ENCODE measurements at regions not wholly inside any gene's neighbourhood (a gene's known extent, or its start where the extent isn't known, plus 50 kb on each side); places are given as distances from the start of the nearest gene placed in this dataset.

DNA sequence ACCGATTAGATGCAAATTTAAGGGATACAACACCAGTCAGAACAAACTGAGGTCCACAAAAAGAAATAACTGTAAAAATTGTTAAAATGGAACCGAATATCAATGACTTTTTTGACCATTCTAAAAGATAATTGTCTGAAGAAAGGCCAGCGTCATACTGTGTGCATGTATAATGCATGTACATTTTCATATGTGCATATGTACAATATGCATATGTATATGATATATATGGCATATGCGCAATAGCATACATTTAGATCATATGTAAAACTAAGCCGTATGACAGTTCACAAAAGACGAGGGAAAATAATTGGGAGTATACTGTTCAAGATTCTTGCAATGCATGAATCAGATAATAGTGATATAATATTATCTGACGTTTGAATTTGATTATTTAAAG lies 475.8 kb upstream of the TMEM132C start:
- H3K79me2 ChIP-seq (ENCODE audit: insufficient read depth): no peaks in the 10 kb centered on the region
- no peaks in the 10 kb centered on the region for H3K4me1 ChIP-seq (ENCODE audit: insufficient read depth)
- no peaks in the 10 kb centered on the region for H3K9me3 ChIP-seq (ENCODE audit: low read depth)
- H3K9ac ChIP-seq: no peak overlapping the region
- H3K27me3 ChIP-seq (replicated peaks; ENCODE audit: insufficient read depth): no peaks in the 10 kb centered on the region
- 58 to 60% methylated on average over 7 of the region's 7 CpGs for WGBS, 2 experiments (ENCODE audit: low coverage in 1 of 2, low lambda C conversion rate in 2 of 2, missing lambda C conversion rate in 2 of 2)
- no peak overlapping the region for H3K27ac ChIP-seq
- no peak for DNase-seq
- no peak overlapping the region for H2AFZ ChIP-seq
- H3K4me2 ChIP-seq (ENCODE audit: unreplicated experiment): no peak overlapping the region
- H3K9me2 ChIP-seq (ENCODE audit: insufficient read depth): no peaks in the 10 kb centered on the region
- no peaks in the 10 kb centered on the region for H4K20me1 ChIP-seq (ENCODE audit: insufficient read depth)
- H3K4me3 ChIP-seq: no peak overlapping the region
- in situ Hi-C loops (cut with MboI): no loop called here
- TF ChIP-seq EZH2 (IDR thresholded peaks at IDR 0.05; ENCODE audit: insufficient read depth, poor library complexity, severe bottlenecking): no peak
- TF ChIP-seq EZH2phosphoT487 (IDR thresholded peaks at IDR 0.05; ENCODE audit: insufficient read depth, low read depth): no peak
- H3K36me3 ChIP-seq (ENCODE audit: low read depth): no peaks in the 10 kb centered on the region
- H3F3A ChIP-seq (ENCODE audit: insufficient read depth): no peaks in the 10 kb centered on the region

DNA sequence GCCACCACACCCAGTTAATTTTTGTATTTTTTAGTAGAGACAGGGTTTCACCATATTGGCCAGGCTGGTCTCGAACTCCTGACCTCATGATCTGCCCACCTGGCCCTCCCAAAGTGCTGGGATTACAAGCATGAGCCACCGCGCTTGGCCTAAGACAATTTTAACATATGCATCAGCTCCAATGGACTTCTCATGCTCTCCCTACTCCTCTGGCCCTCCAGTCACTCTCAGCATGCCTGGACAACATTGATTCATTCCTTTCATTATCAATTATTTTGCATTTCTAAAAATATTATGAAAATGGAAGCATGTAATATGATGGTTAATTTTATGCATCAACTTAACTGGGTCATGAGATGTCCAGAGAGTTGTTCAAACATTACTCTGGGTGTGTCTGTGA lies 469.1 kb upstream of the TMEM132C start:
- Histone ChIP-seq H3K9me3 (ENCODE audit: low read depth) (no peaks in the 10 kb centered on the region), H3K4me2 (ENCODE audit: unreplicated experiment) (no peak overlapping the region), H3K79me2 (ENCODE audit: insufficient read depth) (no peaks in the 10 kb centered on the region), H3K4me1 (ENCODE audit: insufficient read depth) (no peaks in the 10 kb centered on the region), H3K27ac (no peak overlapping the region), H3K9ac (no peak overlapping the region), H2AFZ (no peak overlapping the region), H4K20me1 (ENCODE audit: insufficient read depth) (no peaks in the 10 kb centered on the region), H3F3A (ENCODE audit: insufficient read depth) (no peaks in the 10 kb centered on the region), H3K27me3 (replicated peaks; ENCODE audit: insufficient read depth) (no peaks in the 10 kb centered on the region), H3K9me2 (ENCODE audit: insufficient read depth) (no peaks in the 10 kb centered on the region), H3K36me3 (ENCODE audit: low read depth) (no peaks in the 10 kb centered on the region), H3K4me3 (no peak overlapping the region)
- WGBS, 2 experiments (ENCODE audit: low coverage in 1 of 2, low lambda C conversion rate in 2 of 2, missing lambda C conversion rate in 2 of 2): 75 to 78% methylated on average over 3 of the region's 3 CpGs
- in situ Hi-C loops (cut with MboI): no loop called here
- no peak for DNase-seq
- TF ChIP-seq EZH2 (IDR thresholded peaks at IDR 0.05; ENCODE audit: insufficient read depth, poor library complexity, severe bottlenecking): no peak
- TF ChIP-seq EZH2phosphoT487 (IDR thresholded peaks at IDR 0.05; ENCODE audit: insufficient read depth, low read depth): no peak

DNA sequence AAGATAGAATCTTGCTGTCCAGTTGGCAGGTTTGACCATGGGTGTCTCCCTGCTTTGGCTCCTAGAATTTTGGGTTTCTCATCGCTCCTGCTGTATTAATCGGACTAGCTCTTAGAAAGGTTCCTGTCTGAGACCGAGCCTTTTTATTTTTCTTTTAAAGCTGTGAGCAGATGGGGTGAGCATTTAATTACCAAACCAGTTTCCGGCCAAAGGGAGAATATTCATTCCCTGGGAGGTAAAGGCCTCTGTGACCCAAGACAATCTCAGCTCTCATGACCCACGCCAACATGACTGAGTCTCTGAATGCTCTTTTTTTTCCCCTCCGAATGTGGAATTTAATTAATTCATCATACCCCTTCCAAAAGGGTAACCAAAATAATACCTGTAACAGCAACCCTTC lies 464.7 kb upstream of the TMEM132C start:
- no peak overlapping the region for H3K4me2 ChIP-seq (ENCODE audit: unreplicated experiment)
- no peaks in the 10 kb centered on the region for H4K20me1 ChIP-seq (ENCODE audit: insufficient read depth)
- 0 out of 2 replicates have a peak, but pooled peaks cover 7% of the 10 kb centered on the region for H3K4me1 ChIP-seq (ENCODE audit: insufficient read depth)
- DNase-seq: no peak
- no peak overlapping the region for H2AFZ ChIP-seq
- no peak overlapping the region for H3K9ac ChIP-seq
- no peak overlapping the region for H3K27ac ChIP-seq
- no peaks in the 10 kb centered on the region for H3K36me3 ChIP-seq (ENCODE audit: low read depth)
- H3K4me3 ChIP-seq: no peak overlapping the region
- H3K79me2 ChIP-seq (ENCODE audit: insufficient read depth): no peaks in the 10 kb centered on the region
- in situ Hi-C loops (cut with MboI): no loop called here
- 72 to 78% methylated on average over 6 of the region's 6 CpGs for WGBS, 2 experiments (ENCODE audit: low coverage in 1 of 2, low lambda C conversion rate in 2 of 2, missing lambda C conversion rate in 2 of 2)
- H3K9me3 ChIP-seq (ENCODE audit: low read depth): no peaks in the 10 kb centered on the region
- no peaks in the 10 kb centered on the region for H3K9me2 ChIP-seq (ENCODE audit: insufficient read depth)
- no peaks in the 10 kb centered on the region for H3F3A ChIP-seq (ENCODE audit: insufficient read depth)
- no peak for TF ChIP-seq EZH2phosphoT487 (IDR thresholded peaks at IDR 0.05; ENCODE audit: insufficient read depth, low read depth)
- TF ChIP-seq EZH2 (IDR thresholded peaks at IDR 0.05; ENCODE audit: insufficient read depth, poor library complexity, severe bottlenecking): no peak
- H3K27me3 ChIP-seq (replicated peaks; ENCODE audit: insufficient read depth): no peaks in the 10 kb centered on the region

DNA sequence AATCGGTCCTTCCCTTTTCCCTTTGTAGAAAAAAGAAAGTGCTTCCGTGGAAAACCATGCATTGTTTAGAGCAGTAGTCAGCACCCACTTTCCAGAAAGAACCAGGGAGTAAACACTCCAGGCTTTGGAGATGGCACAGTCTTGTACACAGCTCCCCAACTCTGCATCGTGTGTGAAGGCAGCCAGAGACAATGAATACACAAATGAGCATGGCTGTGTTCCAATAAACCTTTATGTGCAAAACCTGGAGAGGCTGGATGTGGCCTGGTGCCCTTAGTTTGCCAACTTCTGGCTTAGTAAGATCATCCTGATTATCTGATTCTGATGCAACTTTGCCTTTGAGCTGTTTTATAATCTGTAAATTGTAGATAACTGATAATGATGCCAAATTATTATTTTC lies 463.4 kb upstream of the TMEM132C start:
- Histone ChIP-seq H3K9ac (no peak overlapping the region), H4K20me1 (ENCODE audit: insufficient read depth) (no peaks in the 10 kb centered on the region), H3K4me1 (ENCODE audit: insufficient read depth) (0 out of 2 replicates have a peak, but pooled peaks cover 7% of the 10 kb centered on the region), H3K4me2 (ENCODE audit: unreplicated experiment) (peak overlapping the region; percentile 4), H3K36me3 (ENCODE audit: low read depth) (no peaks in the 10 kb centered on the region), H3K27ac (no peak overlapping the region), H3F3A (ENCODE audit: insufficient read depth) (no peaks in the 10 kb centered on the region), H3K9me2 (ENCODE audit: insufficient read depth) (no peaks in the 10 kb centered on the region), H3K9me3 (ENCODE audit: low read depth) (no peaks in the 10 kb centered on the region), H2AFZ (peak overlapping the region; percentile 25; the same call in 1 of the 2 replicates), H3K27me3 (replicated peaks; ENCODE audit: insufficient read depth) (no peaks in the 10 kb centered on the region), H3K4me3 (no peak overlapping the region), H3K79me2 (ENCODE audit: insufficient read depth) (no peaks in the 10 kb centered on the region)
- 10 to 16% methylated on average over 3 of the region's 3 CpGs for WGBS, 2 experiments (ENCODE audit: low coverage in 1 of 2, low lambda C conversion rate in 2 of 2, missing lambda C conversion rate in 2 of 2)
- in situ Hi-C loops (cut with MboI): no loop called here
- TF ChIP-seq EZH2 (IDR thresholded peaks at IDR 0.05; ENCODE audit: insufficient read depth, poor library complexity, severe bottlenecking) (no peak), EZH2phosphoT487 (IDR thresholded peaks at IDR 0.05; ENCODE audit: insufficient read depth, low read depth) (no peak)
- DNase-seq: peak; percentile 53

DNA sequence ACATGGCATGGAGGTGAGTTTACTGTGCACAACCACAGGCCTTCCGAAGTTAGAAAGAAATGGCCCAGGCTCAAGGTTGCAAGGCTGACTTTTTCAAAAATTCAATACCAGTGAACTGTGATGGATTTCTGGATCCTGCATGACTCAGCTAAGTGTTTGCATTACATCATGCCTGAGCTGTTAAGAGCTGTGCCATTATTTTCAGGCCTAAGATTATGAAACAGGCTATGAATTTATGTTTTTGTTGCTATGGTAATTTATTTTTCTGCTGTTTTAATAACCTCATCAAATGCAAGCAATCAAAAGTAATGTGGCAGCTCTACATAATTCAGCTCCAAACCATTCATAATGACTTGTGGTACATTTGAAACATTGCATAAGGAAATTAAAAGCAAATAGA lies 457.7 kb upstream of the TMEM132C start:
- Histone ChIP-seq H4K20me1 (ENCODE audit: insufficient read depth) (no peaks in the 10 kb centered on the region), H3K36me3 (ENCODE audit: low read depth) (no peaks in the 10 kb centered on the region), H3K27me3 (replicated peaks; ENCODE audit: insufficient read depth) (no peaks in the 10 kb centered on the region), H3F3A (ENCODE audit: insufficient read depth) (peaks cover 20% of the 10 kb centered on the region), H3K27ac (peak overlapping the region; percentile 97), H3K79me2 (ENCODE audit: insufficient read depth) (no peaks in the 10 kb centered on the region), H2AFZ (no peak overlapping the region), H3K9me3 (ENCODE audit: low read depth) (no peaks in the 10 kb centered on the region), H3K9ac (peak overlapping the region; percentile 77), H3K4me3 (0 out of 2 replicates have a peak overlapping the region, but pooled peaks have one; percentile 11), H3K4me1 (ENCODE audit: insufficient read depth) (peaks cover 32% of the 10 kb centered on the region), H3K9me2 (ENCODE audit: insufficient read depth) (no peaks in the 10 kb centered on the region), H3K4me2 (ENCODE audit: unreplicated experiment) (peak overlapping the region; percentile 61)
- TF ChIP-seq EZH2phosphoT487 (IDR thresholded peaks at IDR 0.05; ENCODE audit: insufficient read depth, low read depth) (0 out of 2 replicates have a peak, but pooled peaks have one; percentile 63), EZH2 (IDR thresholded peaks at IDR 0.05; ENCODE audit: insufficient read depth, poor library complexity, severe bottlenecking) (no peak)
- peak; percentile 92 for DNase-seq
- in situ Hi-C loops (cut with MboI): no loop called here
- WGBS, 2 experiments (ENCODE audit: low coverage in 1 of 2, low lambda C conversion rate in 2 of 2, missing lambda C conversion rate in 2 of 2): 0 to 4% methylated on average over 1 of the region's 1 CpG

All from GM23248 (cell line).